ENCODE measurements at regions not wholly inside any gene's neighbourhood (a gene's known extent, or its start where the extent isn't known, plus 50 kb on each side); places are given as distances from the start of the nearest gene placed in this dataset.
A peak's percentile ranks its signal among the peaks of the same experiment; 100 is the strongest.

- TF ChIP-seq MGA (IDR thresholded peaks at IDR 0.05) (no peak), GATAD2A (IDR thresholded peaks at IDR 0.05) (0 out of 2 replicates have a peak, but pooled peaks have one; percentile 28), ELF4 (CRISPR knock-in tag; IDR thresholded peaks at IDR 0.05) (no peak), ZNF23 (CRISPR knock-in tag; IDR thresholded peaks at IDR 0.05) (no peak), SPI1 (IDR thresholded peaks at IDR 0.05; ENCODE audit: borderline replicate concordance, low read depth, low read length) (no peak), RBM34 (IDR thresholded peaks at IDR 0.05; ENCODE audit: borderline replicate concordance, insufficient read depth, low read length) (no peak), RBBP5 (IDR thresholded peaks at IDR 0.05; ENCODE audit: borderline replicate concordance, insufficient read depth, low read length, poor library complexity, severe bottlenecking) (no peak), U2AF2 (optimal IDR thresholded peaks at IDR 0.05; ENCODE audit: low read depth, low read length) (no peak), NEUROD1 (IDR thresholded peaks at IDR 0.05; ENCODE audit: borderline replicate concordance, low read depth, low read length, partially characterized antibody) (no peak), PHTF2 (CRISPR knock-in tag; IDR thresholded peaks at IDR 0.05) (no peak), GTF2B (IDR thresholded peaks at IDR 0.05; ENCODE audit: extremely low read depth, insufficient read length) (no peak), PATZ1 (CRISPR knock-in tag; IDR thresholded peaks at IDR 0.05; ENCODE audit: borderline replicate concordance) (no peak), CREBBP (IDR thresholded peaks at IDR 0.05; ENCODE audit: low read depth, low read length) (no peak)
Measured at GRCh38 chr6:134422426-134423231, 104.7 kb upstream of the SGK1 start (continued).
